Lower leg skin (tissue), 4 donors: ENCODE measurements at regions not wholly inside any gene's neighbourhood (a gene's known extent, or its start where the extent isn't known, plus 50 kb on each side); places are given as distances from the start of the nearest gene placed in this dataset.

Experiments used
- DNase-seq, 2 donors: peaks; one replicate each; pipeline ENCODE4 v3.0.0-alpha.2; 2019; ENCODE audit warnings: low spot score in 2 of 2
- H3K4me3 ChIP-seq: fragments of 200-600 bp; sonication (generic); 2 replicates; pipeline ENCODE4 v1.5.1; 2017; ENCODE audit warnings: mild to moderate bottlenecking, low read depth; ENCODE audit not compliant: poor library complexity, severe bottlenecking
- CTCF ChIP-seq, 3 donors: fragments of 450-650 bp; IDR thresholded peaks; one replicate each; pipeline ENCODE4 v1.5.1; 2016; ENCODE audit warnings: antibody characterized with exemption in 3 of 3, mild to moderate bottlenecking in 3 of 3, moderate library complexity in 2 of 3
- POLR2A ChIP-seq, 2 donors: fragments of 450-650 bp; IDR thresholded peaks; one replicate each; pipeline ENCODE4 v1.6.1; 2016 to 2017; ENCODE audit warnings: antibody characterized with exemption in 2 of 2, mild to moderate bottlenecking in 1 of 2, moderate library complexity in 1 of 2
- WGBS, 2 donors: methylation state at CpG; one replicate each; pipeline ENCODE4 v1.1.5; 2018; 5-methylcytosine and 5-hydroxymethylcytosine counted together
- intact Hi-C: fragments of 100-400 bp; cut with DNase I; formaldehyde crosslinking; loops from one replicate; pipeline ENCODE4 v1.15.0; 2023; ENCODE audit warnings: low total_unique reads

GRCh38 chr7:30224511-30225062, 59.8 kb upstream of the ZNRF2 start:
- TF ChIP-seq CTCF (IDR thresholded peaks at IDR 0.05) = no peak
- no peak for TF ChIP-seq POLR2A (IDR thresholded peaks at IDR 0.05)
- no peak for DNase-seq
- WGBS, 2 donors = 64 to 68% methylated on average over 3 of the region's 3 CpGs
- no peak overlapping the region for H3K4me3 ChIP-seq
- intact Hi-C loops = no loop called here

GRCh38 chr7:30225863-30226613, 58.4 kb upstream of the ZNRF2 start:
- TF ChIP-seq POLR2A (IDR thresholded peaks at IDR 0.05) = no peak
- TF ChIP-seq CTCF (IDR thresholded peaks at IDR 0.05) = no peak
- intact Hi-C loops = no loop called here
- DNase-seq = peak in 1 of 2 donors; percentile 60
- WGBS, 2 donors = 30 to 41% methylated on average over 7 of the region's 7 CpGs
- H3K4me3 ChIP-seq = no peak overlapping the region

- DNase-seq = no peak
- intact Hi-C loops = no loop called here
- 46 to 61% methylated on average over 12 of the region's 12 CpGs for WGBS, 2 donors
- TF ChIP-seq POLR2A (IDR thresholded peaks at IDR 0.05) (no peak), CTCF (IDR thresholded peaks at IDR 0.05) (no peak)
- no peak overlapping the region for H3K4me3 ChIP-seq
These were observed 57.7 kb upstream of the ZNRF2 start for GRCh38 chr7:30226614-30227268.

GRCh38 chr7:30231271-30231670, 53.1 kb upstream of the ZNRF2 start:
- no peak overlapping the region for H3K4me3 ChIP-seq
- intact Hi-C loops = no loop called here
- TF ChIP-seq POLR2A (IDR thresholded peaks at IDR 0.05) (no peak), CTCF (IDR thresholded peaks at IDR 0.05) (no peak)
- no peak for DNase-seq
- WGBS, 2 donors = 97 to 100% methylated on average over 1 of the region's 1 CpG

GRCh38 chr7:30232391-30232790, 52.0 kb upstream of the ZNRF2 start:
- no peak overlapping the region for H3K4me3 ChIP-seq
- intact Hi-C loops = no loop called here
- DNase-seq = no peak
- TF ChIP-seq CTCF (IDR thresholded peaks at IDR 0.05) (no peak), POLR2A (IDR thresholded peaks at IDR 0.05) (no peak)
- 82 to 83% methylated on average over 4 of the region's 4 CpGs for WGBS, 2 donors
